HG02840 (cell line): ENCODE measurements at regions not wholly inside any gene's neighbourhood (a gene's known extent, or its start where the extent isn't known, plus 50 kb on each side); places are given as distances from the start of the nearest gene placed in this dataset.
"Not testable (repeated sequence)": the region's sequence is repeated elsewhere in the genome, so short reads cannot be mapped to it uniquely, and the experiment has no call there.

Source experiments
- ATAC-seq: cut with Tn5 transposase; IDR thresholded peaks from one replicate; pipeline ENCODE4 v1.9.1; 2021; ENCODE audit warnings: mild to moderate bottlenecking, moderate library complexity, moderate number of reproducible peaks; ENCODE audit not compliant: unreplicated experiment, low FRiP score

DNA sequence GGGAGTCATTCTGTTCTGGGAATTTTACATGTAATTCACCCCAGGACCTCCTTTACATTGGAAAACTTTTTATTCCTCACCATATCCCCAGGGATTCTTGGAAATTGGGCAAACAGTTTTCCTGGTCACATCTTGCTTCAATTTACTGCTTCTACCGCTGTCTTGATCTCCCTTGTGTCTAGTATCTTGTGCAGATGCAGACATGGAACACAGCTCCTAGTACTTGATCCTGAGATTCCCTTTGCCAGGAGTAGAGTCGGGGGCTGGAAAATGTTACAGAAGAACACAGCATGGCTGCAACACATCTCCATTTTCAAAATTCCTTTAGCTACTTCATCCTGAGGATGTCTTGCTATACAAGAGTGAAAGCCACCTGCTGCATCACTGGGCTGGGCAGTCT, 472.8 kb downstream of the PLCL1 start:
- no peak for ATAC-seq

DNA sequence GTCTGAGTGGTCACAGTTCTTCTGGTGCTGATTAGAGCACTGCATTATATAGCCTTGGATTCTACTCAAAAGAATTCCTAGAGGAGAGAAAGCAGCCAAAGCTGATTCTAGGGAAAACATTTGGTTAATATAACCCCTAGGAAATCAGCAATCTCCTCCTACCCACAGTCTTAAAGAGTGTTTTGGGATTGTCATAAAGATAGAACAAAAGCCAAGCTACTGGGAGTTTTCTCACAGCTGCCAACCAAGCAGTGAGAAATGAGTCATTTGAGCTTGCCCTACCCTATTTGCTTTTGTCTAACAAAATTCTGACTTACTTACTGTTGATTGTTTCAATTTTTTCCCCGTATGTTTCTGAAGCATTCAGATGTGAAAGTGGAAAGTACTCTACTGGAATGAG, 469.3 kb downstream of the PLCL1 start:
- no peak for ATAC-seq

- ATAC-seq: not testable (repeated sequence)
Observed at GRCh38 chr2:198270157-198270556, 465.8 kb downstream of the PLCL1 start.

GRCh38 chr2:198268519-198268918, 464.1 kb downstream of the PLCL1 start:
- no peak for ATAC-seq

- no peak for ATAC-seq
Observed at GRCh38 chr2:198259496-198259895, 455.1 kb downstream of the PLCL1 start.

- no peak for ATAC-seq
Observed at GRCh38 chr2:198254536-198255090, 450.2 kb downstream of the PLCL1 start.

DNA sequence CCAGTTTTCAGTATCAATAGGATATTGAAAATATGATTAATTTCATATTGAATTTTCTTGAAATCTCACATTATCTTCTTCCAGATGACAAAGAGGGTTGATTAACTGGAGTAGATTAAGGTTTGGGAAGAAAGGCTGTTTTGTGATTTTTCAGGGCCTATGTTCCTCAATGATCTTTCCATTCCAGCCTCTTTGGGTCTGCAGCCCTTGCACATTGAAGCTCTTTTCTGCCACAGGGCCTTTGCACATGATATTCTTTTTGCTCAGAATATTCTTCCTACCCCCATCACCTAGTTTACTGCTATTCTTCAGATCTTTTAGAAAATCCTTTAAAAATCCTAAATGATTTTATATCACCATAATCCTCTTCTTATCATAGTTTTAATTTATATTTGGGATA, 449.6 kb downstream of the PLCL1 start:
- ATAC-seq: no peak

- no peak for ATAC-seq
Observed at GRCh38 chr2:198252472-198252871, 448.1 kb downstream of the PLCL1 start.

DNA sequence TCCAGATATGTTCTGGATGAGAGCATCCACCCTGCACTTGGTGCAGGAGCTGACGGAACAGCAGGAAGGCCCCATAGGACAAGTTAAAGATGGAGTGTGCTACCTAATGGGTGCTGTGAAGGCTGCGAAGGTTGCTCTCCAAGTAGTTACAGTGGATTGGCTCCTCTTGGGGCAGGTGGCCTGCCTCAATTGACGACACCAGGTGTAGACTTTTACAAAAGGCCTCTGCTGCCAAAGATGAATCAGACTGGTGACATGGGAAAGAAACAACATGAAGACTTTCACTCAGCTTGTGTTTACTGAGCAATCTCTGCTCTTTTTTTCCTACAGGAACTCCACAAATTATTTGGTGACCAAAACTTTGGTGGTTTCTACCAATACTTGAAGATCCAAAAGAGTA, 437.7 kb downstream of the PLCL1 start:
- ATAC-seq: no peak

- no peak for ATAC-seq
Observed at GRCh38 chr2:198238429-198238828, 434.0 kb downstream of the PLCL1 start.

DNA sequence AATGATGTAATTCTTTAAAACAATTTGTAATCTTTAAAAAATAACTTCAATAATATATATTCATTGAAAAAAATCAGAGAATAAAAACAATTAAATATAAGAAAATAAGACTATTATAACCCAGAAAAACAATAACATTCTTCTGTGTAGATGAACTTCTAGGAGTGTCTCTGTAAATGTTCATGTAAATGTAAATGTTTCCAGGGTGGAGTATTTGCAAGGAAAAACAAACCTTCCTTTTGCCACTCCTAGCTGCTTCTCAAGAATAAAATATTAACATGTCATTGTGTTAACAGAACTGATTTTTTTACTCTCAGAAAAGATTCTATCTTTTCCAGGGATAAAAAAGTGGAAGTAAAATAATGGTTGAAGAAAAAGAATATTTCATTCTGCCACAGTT, 431.9 kb downstream of the PLCL1 start:
- no peak for ATAC-seq

DNA sequence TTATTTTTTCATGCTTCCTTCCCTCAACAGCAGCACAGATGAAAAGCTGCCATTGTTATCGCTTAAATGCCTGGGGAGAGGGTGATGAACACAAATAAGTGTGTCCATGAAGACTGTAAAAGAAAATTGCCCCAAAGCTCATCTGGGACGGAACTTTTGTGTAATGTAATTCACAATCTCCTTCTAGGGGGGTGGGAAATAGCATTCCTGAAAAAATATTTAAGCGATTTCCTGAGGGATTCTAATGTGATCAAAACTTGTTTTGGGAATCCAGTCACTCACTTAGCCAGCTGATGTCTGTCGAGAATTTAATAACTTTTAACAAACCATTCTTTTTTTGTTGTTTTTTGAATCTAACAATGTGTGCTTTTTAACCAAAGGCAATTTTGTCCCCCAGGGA, 427.9 kb downstream of the PLCL1 start:
- ATAC-seq: no peak

DNA sequence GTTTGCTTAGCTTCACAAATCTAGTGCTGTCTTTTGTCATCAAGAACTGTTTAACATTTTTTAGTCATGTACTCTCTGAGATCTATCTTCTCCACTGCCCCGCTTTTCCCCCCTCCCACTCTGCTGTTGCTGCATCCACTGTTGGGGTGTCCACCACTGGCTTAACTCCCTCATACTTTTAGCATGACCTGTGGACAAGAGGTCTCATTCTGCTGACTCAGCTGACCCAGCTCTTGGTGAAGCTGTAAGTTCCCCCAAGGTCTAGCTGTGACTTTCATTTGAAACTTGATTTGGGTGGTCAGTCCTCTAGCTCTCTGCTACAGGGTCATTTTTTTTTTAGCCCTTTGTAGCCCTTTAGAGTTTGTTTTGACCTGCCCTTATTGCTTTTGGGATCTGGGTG, 427.2 kb downstream of the PLCL1 start:
- ATAC-seq: no peak

DNA sequence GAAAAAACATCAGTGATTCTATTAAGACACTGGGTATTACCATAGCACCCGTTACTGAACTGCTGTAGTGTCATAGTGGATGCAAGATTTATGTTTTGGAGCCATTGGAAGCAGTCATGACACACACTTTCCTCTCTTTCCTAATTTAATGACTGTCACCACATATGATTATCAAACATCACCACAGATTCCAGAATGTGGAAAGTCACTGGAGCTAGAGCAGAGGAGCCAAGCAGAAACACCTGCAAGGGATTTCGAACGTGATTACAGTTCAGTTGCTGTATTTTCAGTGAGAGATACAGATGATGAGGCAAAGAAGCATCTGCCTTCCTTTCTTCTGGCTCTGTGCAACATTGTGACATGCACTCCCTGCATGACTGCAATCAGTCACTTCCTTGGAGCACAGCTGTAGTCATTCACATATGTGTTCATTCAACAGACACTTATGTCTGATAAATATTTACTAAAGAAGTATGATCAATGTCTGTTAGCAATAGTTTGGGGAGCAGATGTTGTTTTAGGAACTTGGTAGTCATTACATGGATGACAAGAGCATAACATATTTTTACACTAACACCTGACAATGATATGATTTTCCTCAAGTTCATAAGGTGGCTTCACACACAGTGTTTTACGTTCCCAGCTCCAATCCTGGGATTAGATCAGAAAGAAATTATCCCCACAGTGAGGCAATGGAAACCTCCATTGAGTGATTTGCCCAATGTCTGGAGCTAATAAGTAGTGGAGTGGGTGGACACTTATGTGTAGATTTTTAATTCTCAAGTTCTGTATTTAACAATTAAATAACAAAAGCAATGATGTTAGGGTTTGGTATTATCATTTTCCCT, 416.6 kb downstream of the PLCL1 start:
- no peak for ATAC-seq

DNA sequence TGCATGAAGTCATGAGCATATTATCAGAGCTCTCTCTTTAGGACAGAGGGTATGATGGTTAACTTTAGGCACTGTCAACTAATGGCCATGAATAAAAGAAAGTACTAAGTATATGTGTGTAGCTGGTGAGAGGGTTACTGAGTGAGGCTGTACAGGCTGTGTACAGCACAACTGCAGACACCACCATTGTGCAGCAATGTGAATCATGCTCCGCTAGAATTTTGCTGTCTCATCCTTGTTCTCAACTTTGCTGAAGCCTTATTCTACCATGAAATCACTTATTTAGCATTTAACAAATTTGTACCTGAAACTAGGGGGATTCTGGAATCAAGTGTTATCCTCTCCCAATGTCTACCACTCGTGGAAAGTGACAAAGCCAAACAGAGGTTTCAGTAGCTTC, 414.9 kb downstream of the PLCL1 start:
- ATAC-seq: no peak

DNA sequence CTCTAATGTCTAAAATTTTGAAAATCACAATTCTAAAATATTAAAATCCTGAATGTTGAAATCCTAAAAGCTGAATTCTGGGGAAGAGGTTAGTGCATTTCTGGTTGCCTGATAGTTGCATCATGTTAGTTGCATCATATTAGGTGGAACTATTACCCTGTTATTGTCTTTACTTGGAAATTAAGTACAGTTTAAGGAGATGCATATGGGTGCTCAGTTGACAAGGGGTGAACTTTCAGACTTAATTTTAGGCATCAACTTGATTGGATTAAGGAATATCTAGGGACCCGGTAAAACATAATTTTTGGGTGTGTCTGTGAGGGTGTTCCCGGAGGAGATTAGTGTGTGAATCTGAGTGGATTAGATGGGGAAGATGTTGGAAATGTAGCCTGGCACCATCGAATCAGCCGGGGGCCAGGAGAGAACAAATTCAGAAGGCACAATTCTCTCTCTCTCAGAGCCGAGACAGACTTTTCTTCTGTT, 409.8 kb downstream of the PLCL1 start:
- no peak for ATAC-seq

DNA sequence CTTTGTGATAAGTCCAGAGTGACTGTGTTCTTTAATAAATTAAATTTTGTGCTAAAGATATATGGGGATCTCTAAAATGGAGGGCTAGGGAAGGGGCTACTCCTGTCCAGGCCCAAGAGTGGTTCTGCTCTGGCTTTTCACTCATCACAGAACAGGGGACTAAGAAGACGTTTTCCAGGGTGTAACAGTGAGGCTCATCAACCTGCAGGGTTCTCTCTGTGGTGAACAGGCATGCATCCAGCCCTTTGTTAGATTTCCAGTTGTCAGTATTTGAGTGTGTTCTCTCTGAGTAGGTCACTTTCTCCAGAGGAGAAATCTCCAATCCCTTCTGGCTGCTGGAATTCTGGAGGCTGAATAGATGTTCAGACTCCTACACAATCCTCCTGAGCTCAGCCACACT, 408.9 kb downstream of the PLCL1 start:
- no peak for ATAC-seq

- no peak for ATAC-seq
Observed at GRCh38 chr2:198211706-198212105, 407.3 kb downstream of the PLCL1 start.

- no peak for ATAC-seq
Observed at GRCh38 chr2:198203336-198204069, 399.1 kb downstream of the PLCL1 start.
